ENCODE measurements at regions not wholly inside any gene's neighbourhood (a gene's known extent, or its start where the extent isn't known, plus 50 kb on each side); places are given as distances from the start of the nearest gene placed in this dataset.
A peak's percentile ranks its signal among the peaks of the same experiment; 100 is the strongest.

DNA sequence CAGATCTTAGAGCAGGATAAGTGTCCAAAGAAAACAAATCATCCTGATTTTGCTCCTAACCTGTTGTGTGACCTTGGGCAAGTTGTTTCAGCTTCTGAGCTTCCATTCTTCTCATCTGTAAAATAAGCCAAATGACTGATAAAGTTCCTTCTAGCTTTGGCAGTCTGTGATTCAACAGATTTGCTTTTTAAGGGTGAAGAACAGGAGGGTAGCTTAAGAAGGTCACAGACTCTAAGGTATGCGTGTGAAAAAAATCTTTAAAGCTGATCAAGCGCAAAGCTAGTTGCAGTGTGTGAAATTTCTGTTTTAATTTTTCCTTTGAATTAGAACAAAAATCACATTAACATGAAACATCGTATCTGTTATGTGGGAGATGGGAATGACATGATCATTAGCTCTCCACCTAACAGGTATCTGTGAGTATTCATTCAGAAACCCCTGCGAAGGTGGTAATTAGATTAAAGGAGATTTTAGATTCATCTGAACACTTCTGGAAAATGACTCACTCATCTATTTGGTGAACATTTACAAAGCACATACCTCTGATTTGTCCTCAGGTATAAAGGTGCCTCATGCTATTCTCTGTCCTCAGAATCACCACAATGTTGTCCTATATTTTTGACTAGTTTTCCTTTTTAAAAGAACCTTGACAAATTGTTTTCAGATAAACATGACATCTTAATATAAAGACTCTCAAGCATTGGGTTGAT is 131.9 kb upstream of the CPM start:
- no peak for DNase-seq

DNA sequence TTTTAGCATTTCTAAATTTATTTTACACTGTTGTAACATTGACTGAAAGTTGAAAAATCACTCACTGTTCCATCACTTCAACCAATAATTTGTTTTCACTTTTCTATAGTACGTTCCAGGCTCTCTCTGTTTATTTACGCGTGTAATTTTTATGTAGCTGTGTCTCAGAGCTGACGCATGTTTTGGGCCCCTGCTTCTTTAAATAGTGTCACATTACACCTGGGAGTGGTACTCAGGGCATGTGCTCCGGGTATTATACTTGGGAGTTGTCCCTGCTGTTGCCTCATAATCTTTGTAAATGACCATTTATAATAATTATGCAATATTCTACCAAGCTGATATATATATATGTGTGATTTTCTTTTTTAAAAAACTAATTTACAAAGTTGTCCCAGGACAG is 132.8 kb upstream of the CPM start:
- peak; percentile 39 for DNase-seq

GRCh38 chr12:69066492-69067373 is 133.8 kb upstream of the CPM start:
- peak; percentile 32 for DNase-seq

- DNase-seq = no peak
Measured at GRCh38 chr12:69067713-69068112, 134.7 kb upstream of the CPM start.

DNA sequence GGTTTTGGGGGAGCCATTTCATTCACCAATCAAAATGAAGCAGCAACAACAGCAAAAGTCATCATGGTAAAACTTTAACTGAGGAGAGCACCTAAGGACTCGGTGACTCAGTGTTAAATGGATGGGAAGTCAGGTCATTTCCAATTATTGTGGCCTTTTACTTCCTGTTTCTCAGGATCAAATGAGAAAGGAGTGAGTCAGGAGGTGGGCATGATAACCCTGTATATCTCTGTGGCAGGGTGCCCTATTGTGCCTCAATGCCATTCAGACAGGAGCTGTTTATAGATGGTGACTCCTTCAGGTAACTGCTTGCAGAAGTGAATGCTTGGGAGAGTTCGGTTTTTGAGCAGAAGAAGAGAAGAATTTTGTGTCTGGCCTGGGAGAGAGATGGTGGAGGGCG is 135.5 kb upstream of the CPM start:
- no peak for DNase-seq

GRCh38 chr12:69069479-69069878 is 136.5 kb upstream of the CPM start:
- no peak for DNase-seq

GRCh38 chr12:69070319-69071090 is 137.5 kb upstream of the CPM start:
- DNase-seq = peak; percentile 51

GRCh38 chr12:69071091-69071370 is 138.1 kb upstream of the CPM start:
- peak; percentile 49 for DNase-seq

DNA sequence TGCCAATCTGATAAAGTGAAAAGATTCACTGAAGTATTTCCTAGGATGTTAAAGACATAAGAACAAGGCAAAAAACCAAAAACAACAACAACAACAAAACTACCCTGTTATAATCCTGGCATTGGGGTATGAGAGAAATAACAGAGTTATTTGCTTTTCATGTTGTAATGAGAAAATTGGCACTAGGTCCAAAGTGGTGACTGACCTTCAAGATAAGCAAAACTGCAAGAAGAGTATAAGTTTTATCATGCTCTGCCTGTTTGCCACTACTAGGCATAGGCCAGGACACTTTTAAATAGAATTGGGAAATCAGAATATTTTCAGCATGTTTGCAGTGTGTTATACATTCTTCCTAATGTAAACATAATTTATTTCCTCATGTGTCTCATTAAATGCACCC is 140.1 kb upstream of the CPM start:
- no peak for DNase-seq

DNA sequence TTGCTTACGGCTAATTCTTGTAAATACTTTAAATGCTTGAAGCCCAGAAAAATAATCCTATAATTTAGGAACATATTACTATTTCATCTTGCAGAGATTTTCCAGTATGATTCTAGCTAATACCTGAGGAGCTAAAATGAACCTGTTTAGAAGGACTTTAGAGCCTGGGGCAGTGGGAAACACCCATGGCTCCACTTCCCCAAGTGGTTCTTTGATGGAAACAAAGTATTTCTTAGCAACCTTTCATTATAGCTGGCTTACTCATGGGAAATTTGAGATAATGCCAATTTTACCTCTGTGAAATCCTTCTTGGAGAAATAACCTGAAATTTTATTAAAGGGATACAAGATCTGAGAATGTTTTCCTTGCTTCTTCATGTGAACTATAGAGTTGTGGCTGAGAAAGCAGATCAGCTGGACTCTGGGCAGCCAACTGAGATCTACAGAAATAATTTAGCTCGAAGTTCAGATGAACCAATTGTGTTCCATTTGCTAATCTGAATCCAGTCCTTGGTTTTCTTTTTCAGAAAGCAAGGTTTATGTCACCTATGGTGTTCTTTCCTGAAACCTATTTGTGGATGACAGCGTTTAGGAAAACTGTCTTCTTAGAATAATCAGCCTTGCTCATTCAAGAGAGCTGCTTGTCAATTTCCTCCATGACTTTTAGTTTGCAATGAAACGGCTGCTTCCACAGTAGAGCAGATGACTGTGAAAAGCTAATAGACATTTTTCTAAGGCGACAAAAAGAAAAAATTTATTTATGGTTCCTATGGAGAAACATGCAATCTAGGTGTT is 141.8 kb upstream of the CPM start:
- no peak for DNase-seq

- DNase-seq = no peak
Measured at GRCh38 chr12:69083689-69084088, 150.7 kb upstream of the CPM start.

DNA sequence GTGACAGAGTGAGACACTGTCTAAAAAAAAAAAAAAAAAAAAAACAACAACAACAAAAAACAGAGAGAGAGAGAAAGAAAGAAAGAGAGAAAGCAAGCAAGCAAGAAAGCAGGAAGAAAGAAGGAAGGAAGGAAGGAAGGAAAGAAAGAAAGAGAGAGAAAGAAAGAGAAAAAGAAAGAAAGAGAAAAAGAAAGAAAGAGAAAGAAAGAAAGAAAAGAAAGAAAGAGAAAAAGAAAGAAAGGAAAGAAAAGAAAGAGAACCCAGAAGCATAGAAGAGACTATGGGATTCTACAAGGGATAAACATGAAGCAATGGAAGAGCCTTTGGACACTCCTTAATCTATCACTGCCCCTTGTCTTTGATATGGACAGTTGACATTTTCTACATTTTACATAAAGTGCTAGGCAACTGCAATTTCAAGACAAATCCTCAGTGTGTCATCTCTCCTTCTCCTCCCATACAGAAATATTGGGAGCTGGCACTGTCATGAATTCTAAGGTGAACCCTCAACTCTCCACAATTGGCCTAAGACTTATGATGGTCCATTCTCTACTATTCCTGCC is 151.9 kb upstream of the CPM start:
- DNase-seq = no peak

DNA sequence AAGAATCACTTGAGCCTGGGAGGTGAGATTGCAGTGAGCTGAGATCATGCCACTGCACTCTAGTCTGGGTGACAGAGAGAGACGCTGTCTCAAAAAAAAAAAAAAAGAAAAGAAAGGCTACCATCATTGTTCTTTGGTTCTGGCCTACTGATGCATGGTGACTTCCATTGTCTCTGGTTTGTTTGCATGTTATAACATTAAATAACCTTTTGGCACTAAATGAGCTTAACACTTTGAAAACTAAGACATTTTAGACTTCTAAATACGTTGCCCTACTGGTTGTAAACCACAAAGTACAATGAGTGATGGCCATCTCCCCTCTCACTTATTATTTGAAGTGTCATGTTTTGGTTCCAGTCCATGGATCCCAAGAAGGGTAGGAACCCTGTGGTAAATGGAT is 152.9 kb upstream of the CPM start:
- peak; percentile 60 for DNase-seq

DNA sequence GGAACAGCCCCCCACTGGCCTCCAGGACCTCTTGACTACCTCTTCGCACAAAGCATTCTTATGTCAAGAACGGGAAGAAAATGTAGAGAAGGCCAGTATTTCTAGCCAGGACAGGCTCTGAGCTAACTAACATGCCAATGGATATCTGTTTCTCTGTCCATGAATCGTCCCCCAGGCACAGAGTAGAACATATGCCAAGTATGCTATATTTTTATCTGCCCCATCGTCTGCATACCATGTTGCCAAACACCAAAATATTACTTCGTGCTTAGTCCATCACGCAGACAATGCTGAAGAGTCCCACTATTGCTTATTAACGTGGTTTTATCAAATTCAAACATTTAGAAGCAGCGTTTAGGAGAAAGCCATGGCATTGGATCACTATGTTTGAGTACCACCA is 151.4 kb upstream of the CPSF6 start:
- DNase-seq = no peak

DNA sequence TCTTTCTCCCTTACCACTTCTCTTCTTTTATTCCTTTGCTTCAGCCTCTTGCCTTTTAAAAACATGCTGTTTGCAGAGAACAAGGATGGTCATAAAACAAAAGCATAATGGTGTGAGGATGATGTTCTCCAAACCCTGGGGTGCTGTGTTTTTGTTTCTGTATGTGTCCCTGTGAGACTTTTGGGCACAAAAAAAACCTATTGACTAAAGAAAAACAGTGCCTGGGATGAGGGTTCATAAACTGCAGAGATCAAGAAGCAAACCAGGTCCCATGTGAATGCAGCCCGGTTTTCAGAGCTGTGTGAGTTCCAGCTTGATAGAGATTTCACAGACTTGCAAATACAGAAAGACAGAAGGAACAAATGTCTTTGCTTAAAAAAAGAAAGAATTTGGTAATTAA is 148.6 kb upstream of the CPSF6 start:
- DNase-seq = no peak

DNA sequence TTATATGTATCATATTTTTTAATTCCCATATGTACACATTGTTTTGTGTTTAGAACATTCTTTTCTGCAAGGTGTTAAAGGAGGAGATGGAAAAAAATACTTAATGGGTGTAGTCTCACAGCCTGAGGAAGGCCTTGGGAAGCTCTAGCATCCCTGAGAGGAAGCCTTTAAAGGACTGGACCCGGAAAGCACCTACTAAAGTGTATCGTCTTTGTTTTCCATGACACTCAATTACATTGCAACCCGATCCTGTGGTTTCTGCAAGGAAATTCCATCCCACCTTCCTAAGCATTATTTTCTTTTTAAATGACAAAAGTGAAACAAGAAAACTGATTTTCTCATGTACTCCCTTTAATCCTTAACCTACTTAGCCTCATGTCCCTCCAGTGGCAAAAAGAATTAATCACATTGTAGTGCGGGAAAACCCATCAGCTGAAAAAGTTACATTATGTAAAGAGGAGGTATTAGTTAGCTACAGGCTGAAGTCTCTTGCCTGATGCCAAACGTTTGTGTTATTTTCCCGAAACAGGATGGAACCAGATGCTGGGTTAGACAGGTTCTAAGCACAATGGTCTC is 147.8 kb upstream of the CPSF6 start:
- DNase-seq = no peak

DNA sequence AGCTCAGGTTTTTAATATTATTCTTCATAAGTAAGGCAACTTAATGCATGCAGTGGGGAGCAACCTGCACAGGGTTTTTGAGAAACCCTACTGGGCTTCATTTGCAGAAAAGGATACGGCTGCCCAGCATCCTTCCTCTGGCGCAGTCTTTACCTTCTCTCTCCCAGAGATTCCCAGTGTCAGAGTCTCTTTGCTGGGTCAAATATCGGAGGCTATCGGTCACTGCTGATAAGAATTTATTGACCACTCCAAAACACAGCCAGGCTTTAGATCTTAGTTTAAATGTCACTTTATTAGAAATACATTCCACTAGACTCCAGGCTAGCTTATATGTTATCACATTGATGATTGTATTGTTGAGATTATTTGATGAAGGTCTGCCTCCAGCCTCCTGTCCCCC is 147.2 kb upstream of the CPSF6 start:
- DNase-seq = no peak

DNA sequence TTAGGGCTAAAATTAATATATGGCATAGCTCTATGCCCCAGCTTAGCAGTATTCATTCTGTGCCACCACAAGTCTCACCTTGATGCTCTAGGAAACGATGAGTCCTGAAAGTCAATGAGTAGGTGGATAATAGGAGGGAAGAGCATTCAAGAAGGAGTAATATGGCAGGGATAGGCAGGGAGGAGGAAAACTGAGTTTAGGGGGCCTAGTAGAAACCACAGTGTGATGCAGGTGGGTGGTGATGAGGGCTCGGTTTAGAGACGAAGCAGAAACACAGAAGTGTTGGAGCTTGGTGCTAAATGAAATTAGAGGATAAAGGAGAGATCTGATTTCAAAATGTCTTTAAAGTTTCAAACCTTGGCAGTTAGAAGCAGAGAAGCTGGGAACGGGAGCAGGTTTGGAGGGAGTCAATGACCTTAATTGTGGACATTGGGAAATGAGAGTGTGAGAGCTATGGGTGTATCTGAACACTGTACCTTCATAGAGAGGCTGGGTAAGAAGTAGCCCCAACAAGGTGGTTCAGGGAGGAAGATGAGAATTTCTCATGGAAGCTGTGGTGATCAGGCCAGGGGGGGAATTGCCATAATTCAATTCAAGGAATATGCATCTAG is 144.7 kb upstream of the CPSF6 start:
- no peak for DNase-seq

GRCh38 chr12:69095765-69096477 is 143.4 kb upstream of the CPSF6 start:
- no peak for DNase-seq

DNA sequence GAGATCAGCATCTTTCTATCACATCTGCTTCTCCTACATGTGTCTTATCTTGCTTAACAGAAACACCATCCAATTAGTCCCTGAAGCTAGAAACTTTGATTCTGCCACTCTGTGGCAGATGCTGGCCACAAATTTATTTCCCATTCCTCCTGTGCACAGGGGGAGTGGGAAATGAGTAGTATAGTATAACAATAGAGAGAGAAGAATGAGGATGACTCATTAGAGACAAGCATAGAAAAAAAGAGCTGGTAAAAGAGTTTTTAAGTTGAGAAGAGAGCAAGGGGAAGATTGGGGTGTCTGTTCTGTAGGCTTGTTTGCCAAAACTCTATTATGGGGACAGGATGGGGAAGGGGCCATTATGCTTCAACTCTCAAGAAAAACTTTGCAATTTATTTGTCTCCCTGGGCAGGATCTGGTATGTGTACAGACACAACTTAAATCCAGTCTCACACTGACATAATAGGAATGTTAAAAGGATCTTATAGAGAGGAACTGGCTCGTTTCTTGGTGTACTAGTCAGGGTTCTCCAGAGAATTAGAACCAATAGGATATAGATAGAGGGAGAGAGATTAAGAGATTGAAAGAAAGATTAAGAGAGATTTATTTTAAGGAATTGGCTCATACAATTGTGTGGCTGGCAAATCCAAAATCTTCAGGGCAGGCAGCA is 142.6 kb upstream of the CPSF6 start:
- no peak for DNase-seq
